DMS79 treated with DMSO at 0.1 percent for 48 hours (cell line): ENCODE measurements at regions not wholly inside any gene's neighbourhood (a gene's known extent, or its start where the extent isn't known, plus 50 kb on each side); places are given as distances from the start of the nearest gene placed in this dataset.

Experiments
- DNase-seq: peaks from one replicate; lab custom pipeline; 2025; lab: John Stamatoyannopoulos, UW

- DNase-seq, result no peak
These were observed 981.6 kb upstream of the FAT3 start for GRCh38 chr11:91243051-91243450.

GRCh38 chr11:91241226-91241625 lies 983.4 kb upstream of the FAT3 start:
- no peak for DNase-seq

GRCh38 chr11:91239359-91239758 lies 985.3 kb upstream of the FAT3 start:
- no peak for DNase-seq

GRCh38 chr11:91231226-91231625 lies 993.4 kb upstream of the FAT3 start:
- DNase-seq, result no peak

GRCh38 chr11:91230647-91231046 lies 994.0 kb upstream of the FAT3 start:
- DNase-seq, result peak; percentile 72

GRCh38 chr11:91222830-91223229 lies 1000.0 kb upstream of the CHORDC1 start:
- DNase-seq, result peak; percentile 29

GRCh38 chr11:91220476-91221202 lies 997.8 kb upstream of the CHORDC1 start:
- DNase-seq, result no peak

- DNase-seq, result no peak
These were observed 996.7 kb upstream of the CHORDC1 start for GRCh38 chr11:91219535-91219934.

- no peak for DNase-seq
These were observed 986.9 kb upstream of the CHORDC1 start for GRCh38 chr11:91209751-91210150.

- no peak for DNase-seq
These were observed 986.5 kb upstream of the CHORDC1 start for GRCh38 chr11:91209306-91209705.

- no peak for DNase-seq
These were observed 977.0 kb upstream of the CHORDC1 start for GRCh38 chr11:91199866-91200265.

- DNase-seq, result peak; percentile 11
These were observed 971.7 kb upstream of the CHORDC1 start for GRCh38 chr11:91194546-91194945.

GRCh38 chr11:91188484-91188883 lies 965.6 kb upstream of the CHORDC1 start:
- DNase-seq, result no peak

GRCh38 chr11:91187314-91187713 lies 964.5 kb upstream of the CHORDC1 start:
- DNase-seq, result no peak

GRCh38 chr11:91178366-91178765 lies 955.5 kb upstream of the CHORDC1 start:
- DNase-seq, result no peak

GRCh38 chr11:91174734-91175133 lies 951.9 kb upstream of the CHORDC1 start:
- DNase-seq, result no peak

GRCh38 chr11:91174193-91174592 lies 951.3 kb upstream of the CHORDC1 start:
- no peak for DNase-seq

- no peak for DNase-seq
These were observed 950.9 kb upstream of the CHORDC1 start for GRCh38 chr11:91173701-91174100.

GRCh38 chr11:91170711-91171110 lies 947.9 kb upstream of the CHORDC1 start:
- DNase-seq, result no peak

GRCh38 chr11:91164452-91164822 lies 941.6 kb upstream of the CHORDC1 start:
- no peak for DNase-seq

GRCh38 chr11:91163619-91164451 lies 941.0 kb upstream of the CHORDC1 start:
- DNase-seq, result no peak

- DNase-seq, result no peak
These were observed 937.8 kb upstream of the CHORDC1 start for GRCh38 chr11:91160661-91161060.

- no peak for DNase-seq
These were observed 936.2 kb upstream of the CHORDC1 start for GRCh38 chr11:91158891-91159537.
